ENCODE measurements at regions not wholly inside any gene's neighbourhood (a gene's known extent, or its start where the extent isn't known, plus 50 kb on each side); places are given as distances from the start of the nearest gene placed in this dataset.

- Histone ChIP-seq H3K9me3 (no peaks in the 10 kb centered on the region), H3K4me3 (no peak overlapping the region), H3K4me1 (no peaks in the 10 kb centered on the region), H3K36me3 (no peaks in the 10 kb centered on the region), H3K27ac (no peak overlapping the region), H3K27me3 (no peaks in the 10 kb centered on the region)
- no peak for ATAC-seq
- no peak for TF ChIP-seq CTCF (IDR thresholded peaks at IDR 0.05)
- intact Hi-C loops (cut with DNase I), result no loop called here
- no peak for DNase-seq
Measured at GRCh38 chr2:200758341-200758740, 53.4 kb upstream of the BZW1 start.

- ATAC-seq (no peak), DNase-seq (no peak)
- no peak for TF ChIP-seq CTCF (IDR thresholded peaks at IDR 0.05)
- Histone ChIP-seq H3K4me1 (no peaks in the 10 kb centered on the region), H3K27me3 (no peaks in the 10 kb centered on the region), H3K4me3 (no peak overlapping the region), H3K27ac (no peak overlapping the region), H3K36me3 (no peaks in the 10 kb centered on the region), H3K9me3 (no peaks in the 10 kb centered on the region)
- intact Hi-C loops (cut with DNase I), result no loop called here
Measured at GRCh38 chr2:200761266-200761665, 50.4 kb upstream of the BZW1 start.

All from left lung (tissue), 4 donors.